HEK293 (cell line): ENCODE measurements at regions not wholly inside any gene's neighbourhood (a gene's known extent, or its start where the extent isn't known, plus 50 kb on each side); places are given as distances from the start of the nearest gene placed in this dataset.

Experiments used
- CTCF ChIP-seq: fragments of 450-650 bp; formaldehyde crosslinking; IDR thresholded peaks from 2 replicates; pipeline ENCODE4 v1.5.1; 2016; ENCODE audit warnings: missing biosample characterization, missing genetic modification characterization
- SP2 ChIP-seq: fragments of 450-650 bp; formaldehyde crosslinking; IDR thresholded peaks from 2 replicates; pipeline ENCODE4 v1.5.1; 2016; ENCODE audit warnings: missing biosample characterization, missing genetic modification characterization
- ZNF157 ChIP-seq: fragments of 450-650 bp; formaldehyde crosslinking; IDR thresholded peaks from 2 replicates; pipeline ENCODE4 v1.5.1; 2016; ENCODE audit warnings: missing biosample characterization, missing genetic modification characterization
- ZNF274 ChIP-seq, 2 experiments: fragments of 200-500 bp in 1 of 2; fragments of 450-650 bp in 1 of 2; sonication (Bioruptor generic) in 1 of 2; formaldehyde crosslinking in 1 of 2; IDR thresholded peaks; 2 replicates each; pipeline versions ENCODE4 v1.5.1 to v1.6.1; 2014 to 2016; ENCODE audit warnings: borderline replicate concordance in 1 of 2, inconsistent platforms in 1 of 2, low read length in 1 of 2, missing biosample characterization in 1 of 2, missing genetic modification characterization in 1 of 2
- ZNF560 ChIP-seq: fragments of 450-650 bp; formaldehyde crosslinking; IDR thresholded peaks from 2 replicates; pipeline ENCODE4 v1.5.1; 2017; ENCODE audit warnings: missing biosample characterization, missing genetic modification characterization, borderline replicate concordance
- ZSCAN30 ChIP-seq: fragments of 450-650 bp; IDR thresholded peaks from 2 replicates; pipeline ENCODE4 v1.5.1; 2018; ENCODE audit warnings: missing biosample characterization, mild to moderate bottlenecking, missing genetic modification characterization, moderate library complexity
- TF ChIP-seq, protein P1 (sequence below): fragments of 450-650 bp; formaldehyde crosslinking; IDR thresholded peaks from 2 replicates; pipeline ENCODE4 v1.5.1; 2016; ENCODE audit warnings: missing biosample characterization, missing genetic modification characterization

DNA sequence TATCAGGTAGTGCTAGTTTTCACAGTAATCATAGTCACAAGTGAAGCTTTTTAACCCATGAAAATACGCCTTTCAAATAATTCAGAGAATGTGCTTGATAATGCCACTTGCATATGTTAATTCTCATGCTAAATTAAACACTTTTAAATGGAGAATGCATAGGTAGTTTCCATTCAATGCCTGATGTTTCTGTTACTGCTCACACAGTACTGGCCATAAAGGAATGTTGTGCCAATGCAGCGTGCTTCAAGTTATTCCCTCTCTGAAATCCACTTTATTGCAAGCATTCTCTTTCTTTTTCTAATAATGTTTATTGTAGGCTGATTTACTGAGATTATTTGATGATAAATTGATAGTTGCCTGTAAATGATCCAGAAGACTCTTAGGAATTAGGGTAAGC is 513.0 kb upstream of the KLF12 start:
- TF ChIP-seq SP2 (no peak), ZSCAN30 (tag by site-specific recombination) (no peak), ZNF157 (tag by site-specific recombination) (no peak), CTCF (tag by site-specific recombination) (no peak), ZNF274 (IDR thresholded peaks at IDR 0.05; ENCODE audit: low read length) (no peak), ZNF274 (tag by site-specific recombination; IDR thresholded peaks at IDR 0.05; ENCODE audit: borderline replicate concordance) (no peak), ZNF560 (tag by site-specific recombination) (no peak)
- TF ChIP-seq, protein P1, sequence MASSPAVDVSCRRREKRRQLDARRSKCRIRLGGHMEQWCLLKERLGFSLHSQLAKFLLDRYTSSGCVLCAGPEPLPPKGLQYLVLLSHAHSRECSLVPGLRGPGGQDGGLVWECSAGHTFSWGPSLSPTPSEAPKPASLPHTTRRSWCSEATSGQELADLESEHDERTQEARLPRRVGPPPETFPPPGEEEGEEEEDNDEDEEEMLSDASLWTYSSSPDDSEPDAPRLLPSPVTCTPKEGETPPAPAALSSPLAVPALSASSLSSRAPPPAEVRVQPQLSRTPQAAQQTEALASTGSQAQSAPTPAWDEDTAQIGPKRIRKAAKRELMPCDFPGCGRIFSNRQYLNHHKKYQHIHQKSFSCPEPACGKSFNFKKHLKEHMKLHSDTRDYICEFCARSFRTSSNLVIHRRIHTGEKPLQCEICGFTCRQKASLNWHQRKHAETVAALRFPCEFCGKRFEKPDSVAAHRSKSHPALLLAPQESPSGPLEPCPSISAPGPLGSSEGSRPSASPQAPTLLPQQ (tag by site-specific recombination), result no peak
